OCI-LY7 (cell line): ENCODE measurements at regions not wholly inside any gene's neighbourhood (a gene's known extent, or its start where the extent isn't known, plus 50 kb on each side); places are given as distances from the start of the nearest gene placed in this dataset.

Experiments
- EZH2phosphoT487 ChIP-seq: fragments of 200-600 bp; sonication (generic); IDR thresholded peaks from 2 replicates; pipeline ENCODE4 v1.6.1; 2018; ENCODE audit warnings: low read depth, borderline replicate concordance, mild to moderate bottlenecking, mixed run types, antibody characterized with exemption, low read length, moderate library complexity, mixed read lengths
- TF ChIP-seq, protein P1 (sequence below): fragments of 200-600 bp; sonication (generic); conservative IDR thresholded peaks from 2 replicates; pipeline ENCODE4 v1.5.1; 2014; ENCODE audit warnings: mild to moderate bottlenecking, antibody characterized with exemption, low read length, moderate library complexity, mixed read lengths

DNA sequence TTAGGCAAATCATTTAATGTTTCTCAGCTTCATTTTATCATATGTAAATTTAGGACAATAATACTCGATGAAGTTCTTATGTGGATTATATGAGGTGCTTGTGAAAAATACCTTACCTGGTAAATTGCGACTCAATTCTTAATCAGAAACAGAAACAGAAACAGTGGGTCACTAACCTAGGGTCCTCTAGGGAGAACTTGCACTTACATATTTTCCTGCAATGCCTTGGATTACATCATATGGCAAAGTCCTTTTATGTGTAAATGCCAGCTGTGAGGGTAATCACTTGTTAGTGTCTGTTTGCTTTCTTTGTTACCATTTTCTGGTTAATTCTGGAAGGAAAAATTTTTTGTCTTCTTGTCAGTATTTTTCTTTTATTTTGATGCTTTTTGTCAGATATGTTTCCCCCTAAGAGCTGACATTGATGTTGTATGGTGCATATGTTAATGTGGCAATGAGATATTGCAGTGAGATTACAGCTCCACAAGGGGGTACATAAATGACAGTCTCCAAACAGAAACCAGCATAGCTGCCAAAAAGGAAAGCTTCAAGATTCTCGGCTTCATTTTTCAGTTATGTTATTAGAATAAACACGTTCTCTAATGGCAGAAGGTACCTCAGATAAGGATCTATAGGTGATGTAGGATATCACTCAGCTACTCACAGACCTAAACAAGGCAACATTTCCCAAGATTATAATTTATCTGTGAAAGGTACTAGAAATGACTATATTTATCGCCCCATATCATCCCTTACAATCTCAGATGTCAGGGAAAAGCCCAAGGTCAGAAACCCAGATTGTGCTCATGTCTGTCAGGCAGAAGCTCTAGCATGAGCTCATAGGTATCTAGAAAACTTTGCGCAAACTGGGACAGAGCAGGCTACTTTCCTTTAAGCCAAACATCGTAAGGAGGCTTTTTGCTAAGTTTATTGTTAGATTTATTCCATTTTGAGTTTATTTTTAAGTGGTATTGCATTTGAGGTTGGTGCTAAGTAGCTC is 119.9 kb downstream of the FASLG start:
- no peak for TF ChIP-seq EZH2phosphoT487
- TF ChIP-seq, protein P1, sequence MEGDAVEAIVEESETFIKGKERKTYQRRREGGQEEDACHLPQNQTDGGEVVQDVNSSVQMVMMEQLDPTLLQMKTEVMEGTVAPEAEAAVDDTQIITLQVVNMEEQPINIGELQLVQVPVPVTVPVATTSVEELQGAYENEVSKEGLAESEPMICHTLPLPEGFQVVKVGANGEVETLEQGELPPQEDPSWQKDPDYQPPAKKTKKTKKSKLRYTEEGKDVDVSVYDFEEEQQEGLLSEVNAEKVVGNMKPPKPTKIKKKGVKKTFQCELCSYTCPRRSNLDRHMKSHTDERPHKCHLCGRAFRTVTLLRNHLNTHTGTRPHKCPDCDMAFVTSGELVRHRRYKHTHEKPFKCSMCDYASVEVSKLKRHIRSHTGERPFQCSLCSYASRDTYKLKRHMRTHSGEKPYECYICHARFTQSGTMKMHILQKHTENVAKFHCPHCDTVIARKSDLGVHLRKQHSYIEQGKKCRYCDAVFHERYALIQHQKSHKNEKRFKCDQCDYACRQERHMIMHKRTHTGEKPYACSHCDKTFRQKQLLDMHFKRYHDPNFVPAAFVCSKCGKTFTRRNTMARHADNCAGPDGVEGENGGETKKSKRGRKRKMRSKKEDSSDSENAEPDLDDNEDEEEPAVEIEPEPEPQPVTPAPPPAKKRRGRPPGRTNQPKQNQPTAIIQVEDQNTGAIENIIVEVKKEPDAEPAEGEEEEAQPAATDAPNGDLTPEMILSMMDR: peak; percentile 63
